ENCODE measurements at regions not wholly inside any gene's neighbourhood (a gene's known extent, or its start where the extent isn't known, plus 50 kb on each side); places are given as distances from the start of the nearest gene placed in this dataset.

- POLR2A ChIA-PET = no interaction called here
- CTCF ChIA-PET = interaction anchor here (1.1 kb wide), 1 partner anchor 39 kb away, joined by 3 read pairs; no protein-coding TSS in a partner anchor
- no peak for DNase-seq (ENCODE audit: low read depth, low spot score)
- TF ChIP-seq CTCF (IDR thresholded peaks at IDR 0.05; ENCODE audit: insufficient read depth, low read length, missing control alignments) = no peak
- no peak overlapping the region for H3K4me3 ChIP-seq (ENCODE audit: low read depth, low read length)
Measured at GRCh38 chr4:4627111-4627510, 85.3 kb upstream of the STX18 start.

GRCh38 chr4:4625488-4625887, 83.6 kb upstream of the STX18 start:
- ChIA-PET CTCF (no interaction called here), POLR2A (no interaction called here)
- no peak for TF ChIP-seq CTCF (IDR thresholded peaks at IDR 0.05; ENCODE audit: insufficient read depth, low read length, missing control alignments)
- no peak overlapping the region for H3K4me3 ChIP-seq (ENCODE audit: low read depth, low read length)
- no peak for DNase-seq (ENCODE audit: low read depth, low spot score)

GRCh38 chr4:4624276-4624897, 82.5 kb upstream of the STX18 start:
- ChIA-PET POLR2A (no interaction called here), CTCF (interaction anchor here (1.0 kb wide), 1 partner anchor 9 kb away, joined by 4 read pairs; no protein-coding TSS in a partner anchor)
- DNase-seq (ENCODE audit: low read depth, low spot score) = no peak
- TF ChIP-seq CTCF (IDR thresholded peaks at IDR 0.05; ENCODE audit: insufficient read depth, low read length, missing control alignments) = no peak
- H3K4me3 ChIP-seq (ENCODE audit: low read depth, low read length) = no peak overlapping the region

GRCh38 chr4:4619821-4620220, 78.0 kb upstream of the STX18 start:
- CTCF ChIA-PET = no interaction called here
- POLR2A ChIA-PET = no interaction called here
- no peak overlapping the region for H3K4me3 ChIP-seq (ENCODE audit: low read depth, low read length)
- TF ChIP-seq CTCF (IDR thresholded peaks at IDR 0.05; ENCODE audit: insufficient read depth, low read length, missing control alignments) = no peak
- DNase-seq (ENCODE audit: low read depth, low spot score) = no peak

- no peak for DNase-seq (ENCODE audit: low read depth, low spot score)
- ChIA-PET CTCF (no interaction called here), POLR2A (no interaction called here)
- no peak overlapping the region for H3K4me3 ChIP-seq (ENCODE audit: low read depth, low read length)
- TF ChIP-seq CTCF (IDR thresholded peaks at IDR 0.05; ENCODE audit: insufficient read depth, low read length, missing control alignments) = no peak
Measured at GRCh38 chr4:4618847-4619246, 77.0 kb upstream of the STX18 start.

GRCh38 chr4:4614925-4615678, 73.3 kb upstream of the STX18 start:
- DNase-seq (ENCODE audit: low read depth, low spot score) = peak; percentile 7
- no peak for TF ChIP-seq CTCF (IDR thresholded peaks at IDR 0.05; ENCODE audit: insufficient read depth, low read length, missing control alignments)
- ChIA-PET CTCF (interaction anchor here (1.0 kb wide), 1 partner anchor 10 kb away, joined by 4 read pairs; no protein-coding TSS in a partner anchor), POLR2A (no interaction called here)
- H3K4me3 ChIP-seq (ENCODE audit: low read depth, low read length) = no peak overlapping the region
